ENCODE measurements at regions not wholly inside any gene's neighbourhood (a gene's known extent, or its start where the extent isn't known, plus 50 kb on each side); places are given as distances from the start of the nearest gene placed in this dataset.

DNA sequence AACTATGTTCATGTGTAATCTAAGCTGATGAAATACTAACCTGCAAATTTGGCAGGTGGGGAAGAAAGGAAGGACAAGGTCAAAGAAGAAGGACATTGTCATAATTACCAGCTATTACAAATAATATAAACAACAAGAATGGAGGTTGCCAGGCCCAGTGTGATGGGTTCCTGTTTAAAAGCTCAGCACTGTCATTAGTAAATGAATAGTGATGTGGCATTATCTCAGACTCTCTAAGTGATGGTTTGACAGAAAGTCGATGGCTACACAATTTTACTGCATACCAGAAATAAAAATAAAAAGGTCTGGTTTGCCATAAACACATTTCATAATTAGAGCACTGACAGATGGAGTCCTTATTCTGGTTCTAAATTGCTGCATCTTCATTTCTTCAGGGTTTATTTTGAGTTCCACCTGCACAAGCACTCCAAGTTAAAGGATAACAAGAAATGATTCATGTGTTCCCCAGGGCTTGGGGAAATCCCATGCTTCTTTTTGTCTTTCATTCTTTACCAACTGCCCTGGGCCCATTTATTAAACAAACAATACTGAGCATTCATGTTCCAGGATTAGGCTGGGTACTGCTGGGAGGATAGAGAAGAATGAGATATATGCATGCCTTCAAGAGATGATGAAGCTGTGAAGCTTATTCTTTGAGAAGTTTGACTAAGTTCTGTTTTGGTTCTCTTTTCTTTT is 367.8 kb upstream of the RASGEF1B start:
- TF ChIP-seq, protein P1, sequence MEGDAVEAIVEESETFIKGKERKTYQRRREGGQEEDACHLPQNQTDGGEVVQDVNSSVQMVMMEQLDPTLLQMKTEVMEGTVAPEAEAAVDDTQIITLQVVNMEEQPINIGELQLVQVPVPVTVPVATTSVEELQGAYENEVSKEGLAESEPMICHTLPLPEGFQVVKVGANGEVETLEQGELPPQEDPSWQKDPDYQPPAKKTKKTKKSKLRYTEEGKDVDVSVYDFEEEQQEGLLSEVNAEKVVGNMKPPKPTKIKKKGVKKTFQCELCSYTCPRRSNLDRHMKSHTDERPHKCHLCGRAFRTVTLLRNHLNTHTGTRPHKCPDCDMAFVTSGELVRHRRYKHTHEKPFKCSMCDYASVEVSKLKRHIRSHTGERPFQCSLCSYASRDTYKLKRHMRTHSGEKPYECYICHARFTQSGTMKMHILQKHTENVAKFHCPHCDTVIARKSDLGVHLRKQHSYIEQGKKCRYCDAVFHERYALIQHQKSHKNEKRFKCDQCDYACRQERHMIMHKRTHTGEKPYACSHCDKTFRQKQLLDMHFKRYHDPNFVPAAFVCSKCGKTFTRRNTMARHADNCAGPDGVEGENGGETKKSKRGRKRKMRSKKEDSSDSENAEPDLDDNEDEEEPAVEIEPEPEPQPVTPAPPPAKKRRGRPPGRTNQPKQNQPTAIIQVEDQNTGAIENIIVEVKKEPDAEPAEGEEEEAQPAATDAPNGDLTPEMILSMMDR (conservative IDR thresholded peaks at IDR 0.05 in 1 of 2, IDR thresholded peaks at IDR 0.05 in 1 of 2; ENCODE audit: low read depth in 1 of 2, low read length in 2 of 2), result no peak
- TF ChIP-seq EZH2 (IDR thresholded peaks at IDR 0.05; ENCODE audit: low read length, missing control alignments), result no peak
